ENCODE measurements at regions not wholly inside any gene's neighbourhood (a gene's known extent, or its start where the extent isn't known, plus 50 kb on each side); places are given as distances from the start of the nearest gene placed in this dataset.
"Not testable (repeated sequence)": the region's sequence is repeated elsewhere in the genome, so short reads cannot be mapped to it uniquely, and the experiment has no call there.

DNA sequence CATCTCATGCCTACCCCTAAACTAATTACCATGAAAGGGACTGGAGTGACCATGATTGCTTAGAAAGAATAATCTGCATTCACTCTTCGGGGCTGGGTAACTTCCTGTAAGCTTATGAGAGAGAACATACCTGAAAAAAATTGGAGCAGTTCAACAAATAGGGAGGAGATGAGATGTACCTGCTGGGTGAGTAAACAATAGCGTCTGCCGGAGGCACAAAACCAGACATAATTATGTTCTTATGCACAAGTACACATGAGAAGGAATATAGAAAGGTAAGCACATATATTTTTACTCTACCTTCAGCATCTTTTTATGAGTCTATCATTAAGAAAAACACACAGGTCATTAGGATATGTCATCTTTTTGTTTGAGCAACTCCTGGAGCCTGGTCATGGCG, 224.6 kb upstream of the FERD3L start:
- Histone ChIP-seq H3K27ac (ENCODE audit: low read length) (no peak overlapping the region), H3K9ac (ENCODE audit: low read length) (no peak overlapping the region), H3K9me3 (ENCODE audit: control insufficient read depth, low read depth, low read length) (no peaks in the 10 kb centered on the region), H3K27me3 (ENCODE audit: control insufficient read depth, insufficient read depth, low read length) (no peaks in the 10 kb centered on the region), H3K4me3 (ENCODE audit: low read length) (no peak overlapping the region), H3K4me1 (ENCODE audit: control insufficient read depth, low read depth, low read length) (peaks cover 20% of the 10 kb centered on the region), H3K36me3 (ENCODE audit: control insufficient read depth, low read depth, low read length) (no peaks in the 10 kb centered on the region)

DNA sequence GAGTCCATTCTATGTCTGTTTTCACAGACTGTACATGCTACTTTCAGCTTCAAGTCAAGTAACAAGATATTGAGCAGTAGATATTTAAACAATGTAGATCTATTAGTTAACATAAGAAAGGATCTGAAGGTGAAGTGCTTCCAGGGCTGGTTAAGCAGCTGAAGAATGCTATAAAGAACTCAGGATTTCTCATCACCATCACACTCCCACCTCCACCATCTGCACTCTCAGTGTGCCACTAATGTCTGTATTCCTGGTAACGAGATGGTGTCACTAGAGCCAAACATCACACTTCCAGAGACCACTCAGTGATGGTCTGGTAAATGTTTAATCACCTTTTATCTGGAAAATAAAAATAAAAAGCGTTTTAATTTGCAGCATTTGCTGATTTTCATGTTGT, 224.0 kb upstream of the FERD3L start:
- Histone ChIP-seq H3K4me3 (ENCODE audit: low read length) (no peak overlapping the region), H3K36me3 (ENCODE audit: control insufficient read depth, low read depth, low read length) (no peaks in the 10 kb centered on the region), H3K9me3 (ENCODE audit: control insufficient read depth, low read depth, low read length) (no peaks in the 10 kb centered on the region), H3K9ac (ENCODE audit: low read length) (no peak overlapping the region), H3K27me3 (ENCODE audit: control insufficient read depth, insufficient read depth, low read length) (no peaks in the 10 kb centered on the region), H3K4me1 (ENCODE audit: control insufficient read depth, low read depth, low read length) (peaks cover 25% of the 10 kb centered on the region), H3K27ac (ENCODE audit: low read length) (no peak overlapping the region)

DNA sequence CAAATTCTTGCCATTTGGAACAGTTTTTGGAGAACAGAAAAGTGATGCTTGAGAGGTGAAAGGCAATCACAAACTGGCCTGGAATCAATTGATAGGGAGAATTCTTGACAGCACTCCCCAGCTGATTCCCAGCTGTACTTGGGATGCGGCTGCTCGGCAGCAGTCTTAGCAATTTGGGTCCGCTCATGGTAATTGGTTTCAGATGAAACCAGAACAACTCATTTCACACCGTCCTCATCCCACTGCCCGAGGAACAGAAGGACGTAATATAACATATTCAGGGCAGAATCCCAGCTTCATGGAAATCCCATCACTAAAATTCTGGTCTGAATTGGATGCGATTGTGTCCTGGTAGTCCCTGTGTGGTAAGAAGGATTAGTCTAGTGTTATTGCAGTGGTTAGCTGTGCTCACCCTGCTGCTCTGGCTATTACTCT, 223.3 kb upstream of the FERD3L start:
- Histone ChIP-seq H3K4me3 (ENCODE audit: low read length) (no peak overlapping the region), H3K9ac (ENCODE audit: low read length) (no peak overlapping the region), H3K36me3 (ENCODE audit: control insufficient read depth, low read depth, low read length) (no peaks in the 10 kb centered on the region), H3K27ac (ENCODE audit: low read length) (no peak overlapping the region), H3K9me3 (ENCODE audit: control insufficient read depth, low read depth, low read length) (no peaks in the 10 kb centered on the region), H3K4me1 (ENCODE audit: control insufficient read depth, low read depth, low read length) (peaks cover 25% of the 10 kb centered on the region), H3K27me3 (ENCODE audit: control insufficient read depth, insufficient read depth, low read length) (no peaks in the 10 kb centered on the region)

DNA sequence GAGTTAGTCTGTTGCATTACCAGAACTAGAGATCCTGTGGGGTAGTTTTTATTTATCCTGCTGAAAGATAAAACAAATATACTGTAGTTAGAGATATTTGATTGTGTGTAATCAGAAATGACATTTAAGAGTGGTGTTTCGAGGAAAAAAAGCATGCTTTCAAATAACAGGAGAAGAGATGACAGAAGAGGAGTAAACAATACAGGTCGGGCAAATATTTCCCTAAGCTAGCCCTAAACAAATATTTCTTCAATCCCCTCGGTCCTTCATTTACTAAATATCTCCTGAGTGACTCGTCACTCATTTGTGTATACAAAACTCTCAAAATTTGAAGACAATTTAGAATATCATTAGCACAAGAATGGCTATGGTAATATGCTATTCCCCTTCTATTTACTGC, 219.7 kb upstream of the FERD3L start:
- Histone ChIP-seq H3K27ac (ENCODE audit: low read length) (no peak overlapping the region), H3K27me3 (ENCODE audit: control insufficient read depth, insufficient read depth, low read length) (no peaks in the 10 kb centered on the region), H3K9me3 (ENCODE audit: control insufficient read depth, low read depth, low read length) (no peaks in the 10 kb centered on the region), H3K36me3 (ENCODE audit: control insufficient read depth, low read depth, low read length) (no peaks in the 10 kb centered on the region), H3K4me3 (ENCODE audit: low read length) (no peak overlapping the region), H3K9ac (ENCODE audit: low read length) (no peak overlapping the region), H3K4me1 (ENCODE audit: control insufficient read depth, low read depth, low read length) (peaks cover 25% of the 10 kb centered on the region)

DNA sequence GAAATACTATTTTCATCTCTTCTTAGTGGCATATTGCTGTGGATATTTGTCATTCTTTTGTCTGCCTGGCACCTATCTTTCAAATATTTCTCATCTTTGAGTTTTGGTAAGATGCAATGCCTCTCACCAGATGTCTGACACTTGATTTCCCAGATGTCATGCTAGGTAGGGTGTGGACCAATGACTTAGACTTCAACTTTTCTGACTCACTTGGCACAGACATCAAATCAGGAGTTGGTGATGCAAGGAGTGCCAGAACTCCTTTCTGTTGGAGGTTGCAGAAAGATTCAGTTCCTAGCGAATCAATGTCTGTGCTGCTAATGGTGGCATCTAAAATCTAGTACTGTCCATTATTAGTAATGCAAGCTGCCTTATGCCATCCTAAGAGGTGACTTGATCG, 216.9 kb upstream of the FERD3L start:
- H3K9ac ChIP-seq (ENCODE audit: low read length) = no peak overlapping the region
- no peaks in the 10 kb centered on the region for H3K9me3 ChIP-seq (ENCODE audit: control insufficient read depth, low read depth, low read length)
- H3K36me3 ChIP-seq (ENCODE audit: control insufficient read depth, low read depth, low read length) = no peaks in the 10 kb centered on the region
- H3K27ac ChIP-seq (ENCODE audit: low read length) = no peak overlapping the region
- H3K4me3 ChIP-seq (ENCODE audit: low read length) = no peak overlapping the region
- no peaks in the 10 kb centered on the region for H3K27me3 ChIP-seq (ENCODE audit: control insufficient read depth, insufficient read depth, low read length)
- H3K4me1 ChIP-seq (ENCODE audit: control insufficient read depth, low read depth, low read length) = peaks cover 12% of the 10 kb centered on the region

DNA sequence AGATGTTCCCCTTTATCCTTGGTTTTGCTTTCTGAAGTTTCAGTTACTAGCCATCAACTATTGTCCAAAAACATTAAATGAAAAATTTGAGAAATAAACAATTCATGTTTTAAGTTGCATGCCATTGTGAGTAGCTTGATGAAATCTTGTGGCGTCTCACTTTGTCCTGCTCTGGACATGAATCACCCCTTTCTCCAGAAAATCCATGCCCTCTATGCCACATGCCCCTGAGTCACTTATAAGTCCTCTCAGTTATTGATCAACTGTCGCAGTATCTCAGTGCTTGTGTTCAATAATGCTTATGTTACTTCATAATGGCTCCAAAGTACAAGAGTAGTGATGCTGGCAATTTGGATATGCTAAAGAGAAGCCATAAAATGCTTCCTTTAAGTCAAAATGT, 208.0 kb upstream of the FERD3L start:
- peaks cover 8% of the 10 kb centered on the region for H3K4me1 ChIP-seq (ENCODE audit: control insufficient read depth, low read depth, low read length)
- H3K9me3 ChIP-seq (ENCODE audit: control insufficient read depth, low read depth, low read length) = no peaks in the 10 kb centered on the region
- no peaks in the 10 kb centered on the region for H3K36me3 ChIP-seq (ENCODE audit: control insufficient read depth, low read depth, low read length)
- no peak overlapping the region for H3K4me3 ChIP-seq (ENCODE audit: low read length)
- H3K27ac ChIP-seq (ENCODE audit: low read length) = no peak overlapping the region
- H3K27me3 ChIP-seq (ENCODE audit: control insufficient read depth, insufficient read depth, low read length) = no peaks in the 10 kb centered on the region
- no peak overlapping the region for H3K9ac ChIP-seq (ENCODE audit: low read length)

DNA sequence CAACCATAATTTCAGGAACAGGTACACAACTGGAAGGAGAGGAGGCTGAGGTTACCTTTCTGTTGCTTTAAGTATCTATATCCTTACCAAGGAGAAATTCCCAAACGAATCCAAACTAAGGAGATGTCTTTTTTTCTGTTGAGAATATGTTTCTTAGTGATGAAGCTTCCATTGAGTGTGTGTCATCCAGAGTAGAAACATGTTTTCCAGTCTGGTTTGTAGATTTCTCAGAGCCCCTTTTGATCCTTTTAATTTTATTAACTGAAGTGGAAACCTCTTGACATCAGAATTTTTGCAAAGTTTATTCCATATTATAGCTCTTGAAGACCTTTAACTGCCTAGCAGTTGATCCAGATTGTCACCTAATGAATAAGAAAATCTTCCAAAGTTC, 207.1 kb upstream of the FERD3L start:
- Histone ChIP-seq H3K27me3 (ENCODE audit: control insufficient read depth, insufficient read depth, low read length) (no peaks in the 10 kb centered on the region), H3K36me3 (ENCODE audit: control insufficient read depth, low read depth, low read length) (no peaks in the 10 kb centered on the region), H3K9me3 (ENCODE audit: control insufficient read depth, low read depth, low read length) (no peaks in the 10 kb centered on the region), H3K4me1 (ENCODE audit: control insufficient read depth, low read depth, low read length) (peaks cover 8% of the 10 kb centered on the region), H3K9ac (ENCODE audit: low read length) (no peak overlapping the region), H3K27ac (ENCODE audit: low read length) (no peak overlapping the region), H3K4me3 (ENCODE audit: low read length) (no peak overlapping the region)

DNA sequence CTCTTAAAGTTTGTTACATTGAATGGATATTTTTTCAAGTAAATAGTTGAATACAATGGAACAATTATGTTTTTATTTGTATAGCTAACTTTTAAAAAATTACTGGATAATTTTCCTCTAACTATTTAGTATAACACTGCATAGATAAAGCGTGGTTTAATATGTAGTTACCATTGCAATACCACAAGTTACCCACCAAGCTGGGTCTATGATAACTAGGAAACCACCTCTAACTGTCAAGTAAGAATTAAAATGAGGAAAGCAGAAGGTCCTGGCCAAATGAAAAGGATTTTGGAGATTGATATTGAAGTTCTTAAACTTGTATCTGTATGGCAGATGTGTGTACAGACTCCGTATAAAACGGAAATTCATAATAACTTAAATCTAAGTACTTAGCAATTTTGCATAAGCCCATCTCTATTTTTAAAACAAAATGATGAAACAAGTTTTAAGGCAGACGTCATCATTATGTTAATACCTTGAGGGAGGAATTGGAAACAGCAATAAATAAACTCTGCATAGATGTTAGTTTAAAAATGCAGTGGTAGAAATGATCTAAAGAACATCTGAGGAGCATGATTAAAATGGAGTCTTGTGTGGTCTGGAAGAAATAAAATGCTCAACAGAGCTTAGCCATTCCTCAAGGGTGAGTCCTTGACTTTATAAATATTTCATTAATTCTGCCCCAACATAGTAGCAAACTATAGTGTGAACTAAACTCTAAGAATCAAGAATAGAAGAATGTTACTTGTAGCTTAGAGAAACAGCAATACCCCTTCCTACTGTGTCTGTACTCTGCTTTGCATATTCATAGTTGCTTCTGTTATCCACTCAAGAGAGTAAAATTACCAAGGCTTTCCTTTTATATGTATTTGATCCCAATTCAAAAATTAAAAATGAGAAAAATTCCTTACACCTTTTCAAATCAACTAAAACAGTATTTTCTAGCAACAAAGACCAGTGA, 206.4 kb upstream of the FERD3L start:
- Histone ChIP-seq H3K4me3 (ENCODE audit: low read length) (no peak overlapping the region), H3K4me1 (ENCODE audit: control insufficient read depth, low read depth, low read length) (peaks cover 8% of the 10 kb centered on the region), H3K27ac (ENCODE audit: low read length) (no peak overlapping the region), H3K9me3 (ENCODE audit: control insufficient read depth, low read depth, low read length) (no peaks in the 10 kb centered on the region), H3K9ac (ENCODE audit: low read length) (no peak overlapping the region), H3K36me3 (ENCODE audit: control insufficient read depth, low read depth, low read length) (no peaks in the 10 kb centered on the region), H3K27me3 (ENCODE audit: control insufficient read depth, insufficient read depth, low read length) (no peaks in the 10 kb centered on the region)

DNA sequence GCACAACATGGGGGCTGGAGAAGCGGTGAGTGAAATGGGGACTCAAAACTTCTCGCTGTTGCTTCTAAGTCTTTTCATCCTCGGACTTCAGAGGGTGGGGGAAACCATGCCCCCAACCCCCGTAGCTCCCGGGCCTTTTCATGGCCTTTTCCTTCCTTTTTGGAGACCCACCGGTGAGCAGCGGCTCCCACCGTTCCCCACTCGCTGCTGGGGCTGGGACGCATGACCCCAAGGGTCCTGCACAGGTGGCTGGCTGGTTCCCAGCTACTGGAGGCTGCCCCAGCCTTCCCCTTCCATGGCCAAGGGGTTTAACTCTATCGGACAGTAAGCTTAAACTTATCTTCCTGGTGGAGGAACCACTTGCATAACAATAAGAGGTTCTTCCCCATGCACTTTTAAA, 194.3 kb upstream of the FERD3L start:
- Histone ChIP-seq H3K9ac (ENCODE audit: low read length) (no peak overlapping the region), H3K4me3 (ENCODE audit: low read length) (no peak overlapping the region), H3K27ac (ENCODE audit: low read length) (no peak overlapping the region)

DNA sequence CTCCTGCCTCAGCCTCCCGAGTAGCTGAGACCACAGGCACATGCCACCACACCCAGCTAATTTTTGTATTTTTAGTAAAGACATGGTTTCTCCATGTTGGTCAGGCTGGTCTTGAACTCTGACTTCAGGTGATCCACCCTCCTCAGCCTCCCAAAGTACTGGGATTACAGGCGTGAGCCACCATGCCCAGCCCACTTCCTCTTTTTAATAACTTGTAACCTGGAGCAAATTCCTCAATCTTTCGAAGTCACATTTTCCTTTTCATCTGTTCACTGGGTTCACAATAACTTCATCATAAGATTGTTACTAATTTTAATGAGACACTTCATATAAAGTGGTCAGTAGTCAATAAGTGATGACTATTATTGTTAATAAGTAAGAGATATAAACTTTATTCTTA, 193.3 kb upstream of the FERD3L start:
- H3K36me3 ChIP-seq (ENCODE audit: control insufficient read depth, low read depth, low read length); H3K4me3 ChIP-seq (ENCODE audit: low read length); H3K27ac ChIP-seq (ENCODE audit: low read length); H3K9me3 ChIP-seq (ENCODE audit: control insufficient read depth, low read depth, low read length); H3K4me1 ChIP-seq (ENCODE audit: control insufficient read depth, low read depth, low read length); H3K27me3 ChIP-seq (ENCODE audit: control insufficient read depth, insufficient read depth, low read length); H3K9ac ChIP-seq (ENCODE audit: low read length): not testable (repeated sequence)

More for the DNA sequence above, 194.3 kb upstream of the FERD3L start:
- H3K27me3 ChIP-seq (ENCODE audit: control insufficient read depth, insufficient read depth, low read length) = no peaks in the 10 kb centered on the region
- H3K9me3 ChIP-seq (ENCODE audit: control insufficient read depth, low read depth, low read length) = no peaks in the 10 kb centered on the region
- no peaks in the 10 kb centered on the region for H3K4me1 ChIP-seq (ENCODE audit: control insufficient read depth, low read depth, low read length)
- no peaks in the 10 kb centered on the region for H3K36me3 ChIP-seq (ENCODE audit: control insufficient read depth, low read depth, low read length)

DNA sequence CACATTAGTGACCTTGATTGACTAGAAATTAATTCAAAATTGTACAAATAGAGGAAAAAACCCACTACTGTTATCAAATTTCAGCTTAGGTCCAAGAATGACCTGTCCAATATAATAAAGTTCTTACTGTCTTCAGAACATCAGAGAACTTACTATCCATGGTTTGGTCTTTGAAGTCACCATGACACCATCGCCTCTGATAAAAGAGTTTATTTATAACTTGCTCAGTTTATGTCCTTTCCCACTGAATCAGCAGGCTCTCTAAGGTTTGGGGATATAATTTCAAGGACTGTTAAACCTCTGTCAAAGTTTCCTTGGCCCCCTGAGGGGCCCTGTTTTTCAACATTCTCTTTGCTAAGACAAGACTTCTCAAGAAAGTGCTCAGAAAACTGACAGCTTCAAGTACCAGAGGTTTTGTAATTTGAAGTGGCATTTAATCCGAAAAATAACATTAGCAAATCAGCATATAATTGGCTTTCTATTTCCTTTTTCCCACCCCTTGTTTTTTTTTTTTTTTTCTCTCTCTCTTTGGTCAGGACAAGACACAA, 191.7 kb upstream of the FERD3L start:
- H3K27me3 ChIP-seq (ENCODE audit: control insufficient read depth, insufficient read depth, low read length) = no peaks in the 10 kb centered on the region
- H3K4me3 ChIP-seq (ENCODE audit: low read length) = no peak overlapping the region
- H3K27ac ChIP-seq (ENCODE audit: low read length) = no peak overlapping the region
- no peak overlapping the region for H3K9ac ChIP-seq (ENCODE audit: low read length)
- H3K36me3 ChIP-seq (ENCODE audit: control insufficient read depth, low read depth, low read length) = no peaks in the 10 kb centered on the region
- H3K9me3 ChIP-seq (ENCODE audit: control insufficient read depth, low read depth, low read length) = no peaks in the 10 kb centered on the region
- no peaks in the 10 kb centered on the region for H3K4me1 ChIP-seq (ENCODE audit: control insufficient read depth, low read depth, low read length)

DNA sequence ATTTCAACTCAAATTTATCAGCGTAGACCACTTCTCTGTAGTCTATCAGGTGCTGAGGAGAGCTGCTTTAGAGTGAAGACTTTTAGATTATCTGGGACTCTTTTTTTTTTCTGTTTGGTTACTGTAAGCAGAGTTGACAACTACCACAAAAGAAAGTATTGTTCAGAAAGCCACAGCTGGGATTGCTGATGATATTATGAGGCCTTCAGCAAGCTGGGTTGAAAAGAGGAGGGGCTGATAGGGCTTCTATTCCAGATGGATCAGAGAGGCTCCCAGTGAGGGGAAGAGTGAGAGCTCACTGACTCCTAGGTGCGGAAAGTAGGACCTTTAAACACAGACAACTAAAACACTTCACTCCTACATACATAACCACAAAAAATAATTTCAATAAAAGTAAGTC, 188.5 kb upstream of the FERD3L start:
- H3K4me3 ChIP-seq (ENCODE audit: low read length) = no peak overlapping the region
- H3K9ac ChIP-seq (ENCODE audit: low read length) = no peak overlapping the region
- H3K27ac ChIP-seq (ENCODE audit: low read length) = no peak overlapping the region
- H3K9me3 ChIP-seq (ENCODE audit: control insufficient read depth, low read depth, low read length) = no peaks in the 10 kb centered on the region
- H3K27me3 ChIP-seq (ENCODE audit: control insufficient read depth, insufficient read depth, low read length) = no peaks in the 10 kb centered on the region
- no peaks in the 10 kb centered on the region for H3K4me1 ChIP-seq (ENCODE audit: control insufficient read depth, low read depth, low read length)
- H3K36me3 ChIP-seq (ENCODE audit: control insufficient read depth, low read depth, low read length) = no peaks in the 10 kb centered on the region

All from iPS-18a (cell line).